ENCODE measurements at regions not wholly inside any gene's neighbourhood (a gene's known extent, or its start where the extent isn't known, plus 50 kb on each side); places are given as distances from the start of the nearest gene placed in this dataset.

DNA sequence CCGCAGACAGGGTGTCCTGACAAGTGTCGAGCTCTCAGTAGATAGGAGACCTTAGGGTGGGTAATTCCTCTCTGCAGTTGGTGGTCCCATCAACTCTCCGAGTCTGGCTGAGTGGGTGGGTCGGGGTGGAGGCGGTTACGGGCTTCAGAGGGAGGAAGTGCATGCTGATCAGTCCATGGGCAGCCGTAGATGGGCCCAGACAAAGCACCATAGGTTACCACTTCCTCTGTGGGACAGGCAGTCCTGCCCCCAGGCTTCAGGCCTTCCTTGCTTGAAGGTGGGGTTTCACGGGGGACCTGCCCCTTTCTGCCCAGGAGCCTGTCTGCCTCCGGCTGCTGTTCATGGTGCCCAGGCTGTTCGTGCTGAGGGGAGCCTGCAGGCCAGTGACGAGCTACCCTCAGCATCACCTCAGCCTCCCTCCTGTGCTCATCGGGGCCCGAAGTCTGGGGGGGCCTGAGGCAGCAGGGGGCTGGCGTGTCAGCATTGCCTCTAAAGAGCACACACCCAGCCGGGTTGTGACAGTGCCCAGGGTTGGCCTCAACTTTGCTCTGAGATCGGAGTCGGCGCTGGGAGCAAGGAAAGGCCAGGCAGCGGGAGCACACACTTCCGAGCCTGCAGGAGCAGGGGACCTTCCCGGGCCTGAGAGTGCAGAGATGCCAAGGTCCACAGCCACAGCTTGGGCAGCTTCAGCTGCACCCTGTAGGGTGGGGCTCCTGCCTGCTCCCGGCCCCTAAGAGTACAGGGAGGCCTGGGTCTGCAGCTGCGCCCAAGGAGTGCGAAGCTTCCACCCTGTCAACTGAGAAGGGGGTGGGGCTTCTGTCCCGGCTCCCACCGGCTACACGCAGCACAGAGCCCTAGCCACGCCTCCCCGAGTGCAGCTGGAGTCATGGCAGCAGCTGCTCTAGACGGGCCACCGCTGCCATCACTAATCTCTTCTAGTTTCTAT lies 225.4 kb upstream of the NRIP1 start:
- Mint-ChIP-seq H3K27me3 (ENCODE audit: insufficient read depth, low read depth) (peaks cover 2% of the 10 kb centered on the region), H3K9me3 (peaks cover 7% of the 10 kb centered on the region), H3K4me3 (no peak overlapping the region), H3K27ac (no peak overlapping the region), H3K4me1 (peaks cover 25% of the 10 kb centered on the region), H3K36me3 (peaks cover 2% of the 10 kb centered on the region)
- no peaks in the 10 kb centered on the region for H3F3A ChIP-seq (ENCODE audit: low read depth)
- no peak overlapping the region for H3K4me3 ChIP-seq
- H3K9ac ChIP-seq, result no peak overlapping the region
- H4K20me1 ChIP-seq (ENCODE audit: low read depth), result no peaks in the 10 kb centered on the region
- TF ChIP-seq, protein P1, sequence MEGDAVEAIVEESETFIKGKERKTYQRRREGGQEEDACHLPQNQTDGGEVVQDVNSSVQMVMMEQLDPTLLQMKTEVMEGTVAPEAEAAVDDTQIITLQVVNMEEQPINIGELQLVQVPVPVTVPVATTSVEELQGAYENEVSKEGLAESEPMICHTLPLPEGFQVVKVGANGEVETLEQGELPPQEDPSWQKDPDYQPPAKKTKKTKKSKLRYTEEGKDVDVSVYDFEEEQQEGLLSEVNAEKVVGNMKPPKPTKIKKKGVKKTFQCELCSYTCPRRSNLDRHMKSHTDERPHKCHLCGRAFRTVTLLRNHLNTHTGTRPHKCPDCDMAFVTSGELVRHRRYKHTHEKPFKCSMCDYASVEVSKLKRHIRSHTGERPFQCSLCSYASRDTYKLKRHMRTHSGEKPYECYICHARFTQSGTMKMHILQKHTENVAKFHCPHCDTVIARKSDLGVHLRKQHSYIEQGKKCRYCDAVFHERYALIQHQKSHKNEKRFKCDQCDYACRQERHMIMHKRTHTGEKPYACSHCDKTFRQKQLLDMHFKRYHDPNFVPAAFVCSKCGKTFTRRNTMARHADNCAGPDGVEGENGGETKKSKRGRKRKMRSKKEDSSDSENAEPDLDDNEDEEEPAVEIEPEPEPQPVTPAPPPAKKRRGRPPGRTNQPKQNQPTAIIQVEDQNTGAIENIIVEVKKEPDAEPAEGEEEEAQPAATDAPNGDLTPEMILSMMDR (IDR thresholded peaks at IDR 0.05), result no peak
- TF ChIP-seq EZH2 (IDR thresholded peaks at IDR 0.05), result no peak
- no peak for TF ChIP-seq EZH2phosphoT487 (IDR thresholded peaks at IDR 0.05)
- H3K4me2 ChIP-seq, result peak overlapping the region; percentile 29
- H3K9me3 ChIP-seq (ENCODE audit: low read depth), result no peaks in the 10 kb centered on the region
- no peaks in the 10 kb centered on the region for H3K27me3 ChIP-seq
- no peaks in the 10 kb centered on the region for H3K36me3 ChIP-seq
- no peaks in the 10 kb centered on the region for H3K79me2 ChIP-seq (ENCODE audit: low read depth)
- no peak overlapping the region for H2AFZ ChIP-seq (replicated peaks)
- peak; percentile 87 for DNase-seq (ENCODE audit: low spot score)
- H3K4me1 ChIP-seq, result peaks cover 4% of the 10 kb centered on the region
- no peak overlapping the region for H3K27ac ChIP-seq

DNA sequence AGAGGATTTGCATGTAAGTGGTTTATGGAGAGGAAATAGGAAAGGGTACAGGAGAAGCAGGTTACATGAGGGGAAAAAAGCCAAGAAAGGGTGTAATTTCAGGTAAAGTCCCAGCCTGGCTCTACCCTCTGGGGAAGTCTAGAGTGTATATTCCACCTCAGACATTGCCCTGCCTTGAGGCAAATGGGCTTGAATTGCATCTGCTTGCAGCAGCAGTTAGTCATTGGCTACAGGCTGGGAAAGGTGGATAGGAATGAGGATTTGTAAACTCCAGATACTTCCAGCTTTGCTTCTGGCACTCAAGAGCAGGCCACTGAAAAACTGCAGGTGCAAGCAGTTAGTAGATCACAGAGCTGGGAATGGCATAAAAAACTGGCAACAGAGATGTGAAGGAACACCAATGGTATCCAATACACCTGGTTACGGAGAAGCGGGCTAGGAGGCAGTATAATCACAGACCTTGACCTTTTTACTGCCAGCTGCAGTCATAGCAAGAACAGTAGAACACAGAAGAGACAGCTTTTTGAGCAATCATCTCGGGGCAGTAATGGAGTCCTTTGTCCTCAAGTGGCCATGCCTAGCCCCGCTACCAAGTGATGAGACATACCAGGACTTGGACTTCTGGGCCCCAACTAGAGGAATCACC lies 226.9 kb upstream of the NRIP1 start:
- TF ChIP-seq EZH2 (IDR thresholded peaks at IDR 0.05) (no peak), EZH2phosphoT487 (IDR thresholded peaks at IDR 0.05) (no peak)
- TF ChIP-seq, protein P1 (IDR thresholded peaks at IDR 0.05), result no peak
- Mint-ChIP-seq H3K4me3 (no peak overlapping the region), H3K9me3 (peaks cover 4% of the 10 kb centered on the region), H3K27ac (peak overlapping the region; percentile 33), H3K36me3 (peaks cover 2% of the 10 kb centered on the region), H3K4me1 (peaks cover 25% of the 10 kb centered on the region), H3K27me3 (ENCODE audit: insufficient read depth, low read depth) (peaks cover 2% of the 10 kb centered on the region)
- peaks cover 4% of the 10 kb centered on the region for H3K4me1 ChIP-seq
- H2AFZ ChIP-seq (replicated peaks), result no peak overlapping the region
- H3K36me3 ChIP-seq, result no peaks in the 10 kb centered on the region
- DNase-seq (ENCODE audit: low spot score), result no peak
- no peaks in the 10 kb centered on the region for H4K20me1 ChIP-seq (ENCODE audit: low read depth)
- no peaks in the 10 kb centered on the region for H3K9me3 ChIP-seq (ENCODE audit: low read depth)
- no peaks in the 10 kb centered on the region for H3K79me2 ChIP-seq (ENCODE audit: low read depth)
- H3K9ac ChIP-seq, result no peak overlapping the region
- H3K27ac ChIP-seq, result no peak overlapping the region
- H3K4me2 ChIP-seq, result no peak overlapping the region
- H3K4me3 ChIP-seq, result no peak overlapping the region
- no peaks in the 10 kb centered on the region for H3F3A ChIP-seq (ENCODE audit: low read depth)
- H3K27me3 ChIP-seq, result no peaks in the 10 kb centered on the region

DNA sequence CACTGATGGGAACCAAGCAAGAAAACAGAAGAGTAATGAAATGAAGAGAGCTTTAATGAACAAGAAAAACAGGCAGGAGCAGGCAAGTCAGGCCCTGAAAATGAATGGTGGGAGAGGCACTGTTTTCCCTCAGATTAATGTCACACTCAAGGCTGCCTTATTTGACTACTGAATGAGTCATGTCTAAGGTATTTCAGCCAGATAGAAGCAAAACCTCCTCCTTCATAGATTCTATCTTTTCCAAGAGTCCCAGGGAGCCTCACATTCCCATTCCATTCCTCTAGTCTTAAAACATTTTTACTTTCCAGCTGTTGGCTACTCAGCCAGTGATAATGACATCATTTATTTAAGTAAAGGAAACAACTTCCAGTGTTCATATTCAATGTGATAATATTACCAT lies 228.4 kb upstream of the NRIP1 start:
- Mint-ChIP-seq H3K36me3 (peaks cover 2% of the 10 kb centered on the region), H3K4me1 (peaks cover 40% of the 10 kb centered on the region), H3K9me3 (peaks cover 4% of the 10 kb centered on the region), H3K27ac (peak overlapping the region; percentile 10), H3K27me3 (ENCODE audit: insufficient read depth, low read depth) (peaks cover 2% of the 10 kb centered on the region), H3K4me3 (no peak overlapping the region)
- H3K79me2 ChIP-seq (ENCODE audit: low read depth), result no peaks in the 10 kb centered on the region
- H3F3A ChIP-seq (ENCODE audit: low read depth), result no peaks in the 10 kb centered on the region
- no peak overlapping the region for H3K4me3 ChIP-seq
- H4K20me1 ChIP-seq (ENCODE audit: low read depth), result no peaks in the 10 kb centered on the region
- no peak overlapping the region for H3K27ac ChIP-seq
- DNase-seq (ENCODE audit: low spot score), result no peak
- H3K9me3 ChIP-seq (ENCODE audit: low read depth), result no peaks in the 10 kb centered on the region
- H2AFZ ChIP-seq (replicated peaks), result no peak overlapping the region
- H3K4me2 ChIP-seq, result no peak overlapping the region
- H3K9ac ChIP-seq, result no peak overlapping the region
- H3K36me3 ChIP-seq, result no peaks in the 10 kb centered on the region
- H3K4me1 ChIP-seq, result peaks cover 8% of the 10 kb centered on the region
- no peak for TF ChIP-seq EZH2 (IDR thresholded peaks at IDR 0.05)
- no peak for TF ChIP-seq EZH2phosphoT487 (IDR thresholded peaks at IDR 0.05)
- TF ChIP-seq, protein P1 (IDR thresholded peaks at IDR 0.05), result no peak
- no peaks in the 10 kb centered on the region for H3K27me3 ChIP-seq

Measured in neural progenitor cell (in vitro differentiated cells).